ENCODE measurements at regions not wholly inside any gene's neighbourhood (a gene's known extent, or its start where the extent isn't known, plus 50 kb on each side); places are given as distances from the start of the nearest gene placed in this dataset.

DNA sequence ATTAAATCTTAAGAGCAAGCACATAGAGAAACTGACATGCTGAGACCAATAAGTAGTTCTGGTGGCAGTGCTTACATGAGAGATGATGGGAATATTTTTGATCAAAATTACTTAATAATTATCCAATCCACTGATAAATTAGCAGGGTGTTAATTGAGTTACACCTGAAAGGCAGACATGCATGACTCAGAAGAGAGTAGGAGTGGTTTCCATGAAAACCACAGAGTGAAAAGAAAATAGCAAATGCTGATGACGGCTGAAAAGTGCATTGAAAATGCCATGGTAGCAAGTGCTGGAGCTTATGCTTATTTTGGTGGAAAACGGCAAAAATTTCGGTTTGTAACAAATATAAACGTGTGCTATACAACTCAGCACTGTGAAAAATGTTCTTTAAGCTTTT is 267.8 kb upstream of the LRRN1 start:
- DNase-seq: no peak
- CTCF ChIA-PET: no interaction called here
- intact Hi-C loops (cut with micrococcal nuclease; ENCODE audit: unreplicated experiment): no loop called here

DNA sequence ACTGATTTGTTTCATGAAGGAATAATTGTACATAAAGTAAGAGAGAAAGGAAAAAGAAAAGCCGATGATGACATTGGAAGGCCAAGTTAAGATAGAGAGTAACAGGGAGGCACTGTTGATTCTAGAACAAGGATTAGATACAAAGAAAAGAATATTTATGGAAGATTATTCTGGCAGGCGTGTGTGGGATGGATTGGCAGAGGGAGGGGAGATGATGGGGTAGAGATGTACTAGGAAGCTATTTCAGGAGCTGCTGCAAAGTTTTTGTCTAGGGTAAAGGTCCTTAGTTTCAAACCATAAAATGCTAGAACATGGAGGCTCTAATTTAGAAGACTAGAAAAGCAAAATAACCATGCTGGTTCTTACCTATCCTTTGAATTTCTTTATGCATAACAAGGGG is 280.0 kb upstream of the LRRN1 start:
- no peak overlapping the region for H3K4me3 ChIP-seq
- H3F3A ChIP-seq (ENCODE audit: insufficient read depth, low read depth): no peaks in the 10 kb centered on the region
- ChIA-PET POLR2A (ENCODE audit: unreplicated experiment) (no interaction called here), CTCF (no interaction called here)
- H3K27me3 ChIP-seq (ENCODE audit: insufficient read depth, low read depth): no peaks in the 10 kb centered on the region
- H2AFZ ChIP-seq: no peak overlapping the region
- H3K4me1 ChIP-seq (replicated peaks; ENCODE audit: insufficient read depth): no peaks in the 10 kb centered on the region
- H3K27ac ChIP-seq: no peak overlapping the region
- intact Hi-C loops (cut with micrococcal nuclease; ENCODE audit: unreplicated experiment): no loop called here
- H4K20me1 ChIP-seq (ENCODE audit: insufficient read depth): no peaks in the 10 kb centered on the region
- no peak for TF ChIP-seq EZH2 (IDR thresholded peaks at IDR 0.05; ENCODE audit: low read depth)
- TF ChIP-seq, protein P1, sequence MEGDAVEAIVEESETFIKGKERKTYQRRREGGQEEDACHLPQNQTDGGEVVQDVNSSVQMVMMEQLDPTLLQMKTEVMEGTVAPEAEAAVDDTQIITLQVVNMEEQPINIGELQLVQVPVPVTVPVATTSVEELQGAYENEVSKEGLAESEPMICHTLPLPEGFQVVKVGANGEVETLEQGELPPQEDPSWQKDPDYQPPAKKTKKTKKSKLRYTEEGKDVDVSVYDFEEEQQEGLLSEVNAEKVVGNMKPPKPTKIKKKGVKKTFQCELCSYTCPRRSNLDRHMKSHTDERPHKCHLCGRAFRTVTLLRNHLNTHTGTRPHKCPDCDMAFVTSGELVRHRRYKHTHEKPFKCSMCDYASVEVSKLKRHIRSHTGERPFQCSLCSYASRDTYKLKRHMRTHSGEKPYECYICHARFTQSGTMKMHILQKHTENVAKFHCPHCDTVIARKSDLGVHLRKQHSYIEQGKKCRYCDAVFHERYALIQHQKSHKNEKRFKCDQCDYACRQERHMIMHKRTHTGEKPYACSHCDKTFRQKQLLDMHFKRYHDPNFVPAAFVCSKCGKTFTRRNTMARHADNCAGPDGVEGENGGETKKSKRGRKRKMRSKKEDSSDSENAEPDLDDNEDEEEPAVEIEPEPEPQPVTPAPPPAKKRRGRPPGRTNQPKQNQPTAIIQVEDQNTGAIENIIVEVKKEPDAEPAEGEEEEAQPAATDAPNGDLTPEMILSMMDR (conservative IDR thresholded peaks at IDR 0.05): no peak
- H3K36me3 ChIP-seq (ENCODE audit: low read depth): no peaks in the 10 kb centered on the region
- H3K79me2 ChIP-seq (ENCODE audit: low read depth): no peaks in the 10 kb centered on the region
- DNase-seq: no peak
- H3K9me2 ChIP-seq (ENCODE audit: insufficient read depth): no peaks in the 10 kb centered on the region
- no TSS peak for BruUV-seq (replicated peaks)
- no peaks in the 10 kb centered on the region for H3K9me3 ChIP-seq (ENCODE audit: insufficient read depth, low read depth)
- H3K4me2 ChIP-seq: no peak overlapping the region

More for the DNA sequence above, 267.8 kb upstream of the LRRN1 start:
- no peak for TF ChIP-seq EZH2 (IDR thresholded peaks at IDR 0.05; ENCODE audit: low read depth)
- TF ChIP-seq, protein P1 (conservative IDR thresholded peaks at IDR 0.05): no peak
- POLR2A ChIA-PET (ENCODE audit: unreplicated experiment): no interaction called here
- H3K27me3 ChIP-seq (ENCODE audit: insufficient read depth, low read depth): no peaks in the 10 kb centered on the region
- H3K4me2 ChIP-seq: no peak overlapping the region
- no peaks in the 10 kb centered on the region for H3F3A ChIP-seq (ENCODE audit: insufficient read depth, low read depth)
- H3K4me3 ChIP-seq: no peak overlapping the region
- H2AFZ ChIP-seq: no peak overlapping the region
- no peaks in the 10 kb centered on the region for H3K4me1 ChIP-seq (replicated peaks; ENCODE audit: insufficient read depth)
- no peaks in the 10 kb centered on the region for H3K9me2 ChIP-seq (ENCODE audit: insufficient read depth)
- no peak overlapping the region for H3K27ac ChIP-seq
- H3K79me2 ChIP-seq (ENCODE audit: low read depth): no peaks in the 10 kb centered on the region
- no TSS peak for BruUV-seq (replicated peaks)
- H3K9me3 ChIP-seq (ENCODE audit: insufficient read depth, low read depth): no peaks in the 10 kb centered on the region
- H4K20me1 ChIP-seq (ENCODE audit: insufficient read depth): no peaks in the 10 kb centered on the region
- H3K36me3 ChIP-seq (ENCODE audit: low read depth): no peaks in the 10 kb centered on the region

DNA sequence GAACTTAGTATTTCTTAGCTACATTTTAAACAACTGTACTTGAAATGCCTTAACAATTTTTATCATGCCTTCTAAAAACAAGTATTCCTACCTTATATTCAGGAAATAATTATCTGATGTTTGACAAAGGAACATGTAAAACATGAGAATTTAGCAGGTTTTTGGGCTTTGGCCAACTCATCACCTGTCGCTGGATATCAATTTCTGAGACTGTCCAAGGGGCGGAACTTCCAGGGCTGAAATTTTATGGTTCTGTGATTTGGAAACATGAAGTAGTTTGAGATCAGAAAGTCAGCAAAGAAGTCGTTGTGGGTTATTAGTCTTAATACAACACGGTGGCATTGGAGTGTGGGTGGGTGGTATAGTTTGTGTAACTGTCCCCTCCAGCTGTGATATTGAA is 282.2 kb upstream of the LRRN1 start:
- Histone ChIP-seq H3F3A (ENCODE audit: insufficient read depth, low read depth) (no peaks in the 10 kb centered on the region), H3K9me2 (ENCODE audit: insufficient read depth) (no peaks in the 10 kb centered on the region), H3K27me3 (ENCODE audit: insufficient read depth, low read depth) (no peaks in the 10 kb centered on the region), H3K4me3 (no peak overlapping the region), H3K4me1 (replicated peaks; ENCODE audit: insufficient read depth) (no peaks in the 10 kb centered on the region), H4K20me1 (ENCODE audit: insufficient read depth) (no peaks in the 10 kb centered on the region), H2AFZ (no peak overlapping the region), H3K4me2 (no peak overlapping the region), H3K36me3 (ENCODE audit: low read depth) (no peaks in the 10 kb centered on the region), H3K79me2 (ENCODE audit: low read depth) (no peaks in the 10 kb centered on the region), H3K9me3 (ENCODE audit: insufficient read depth, low read depth) (no peaks in the 10 kb centered on the region), H3K27ac (no peak overlapping the region)
- CTCF ChIA-PET: no interaction called here
- TF ChIP-seq EZH2 (IDR thresholded peaks at IDR 0.05; ENCODE audit: low read depth): no peak
- TF ChIP-seq, protein P1 (conservative IDR thresholded peaks at IDR 0.05): no peak
- BruUV-seq (replicated peaks): no TSS peak
- intact Hi-C loops (cut with micrococcal nuclease; ENCODE audit: unreplicated experiment): no loop called here
- POLR2A ChIA-PET (ENCODE audit: unreplicated experiment): no interaction called here
- no peak for DNase-seq

Data from PC-9 (cell line).